HCT116 (cell line): ENCODE measurements at regions not wholly inside any gene's neighbourhood (a gene's known extent, or its start where the extent isn't known, plus 50 kb on each side); places are given as distances from the start of the nearest gene placed in this dataset.
"Not testable (repeated sequence)": the region's sequence is repeated elsewhere in the genome, so short reads cannot be mapped to it uniquely, and the experiment has no call there.

Experiments used
- ATAC-seq: fragments of 200-7000 bp; cut with Tn5 transposase; 2 replicates; pipeline ENCODE4 v1.9.1; 2020; ENCODE audit warnings: mild to moderate bottlenecking, moderate library complexity
- BruUV-seq: library from RNA; stranded (reverse); fragments of 400-500 nt; replicated peaks from 2 replicates; lab custom pipeline; 2021; lab: Mats Ljungman, UMichigan
- CTCF ChIA-PET: fragments of 300-600 bp; sonication (Branson Sonifier 250); formaldehyde crosslinking; loops from one replicate; lab custom pipeline; 2021; ENCODE audit warnings: antibody characterized with exemption; lab: Charles Lee
- POLR2A ChIA-PET: fragments of 300-600, 350-600 bp; sonication (Branson Sonifier 250); formaldehyde crosslinking; loops from one replicate; lab custom pipeline; 2021; ENCODE audit warnings: antibody characterized with exemption; lab: Charles Lee
- RAD21 ChIA-PET, 2 experiments: fragments of 300-600 bp; sonication (Branson Sonifier 250); formaldehyde crosslinking; loops; one replicate each; lab custom pipeline; 2023; ENCODE audit warnings: low total read pairs in 2 of 2; ENCODE audit not compliant: uncharacterized antibody in 2 of 2, unreplicated experiment in 2 of 2, low non-redundant PET in 1 of 2; lab: Charles Lee
- DNase-seq: peaks from one replicate; pipeline ENCODE4 v3.0.0-alpha.2; 2010; ENCODE audit warnings: low read depth, low spot score
- H2AFZ ChIP-seq: fragments of 200-600 bp; shearing (Covaris generic), sonication (generic); 2 replicates; pipeline ENCODE4 v1.6.1; 2017; ENCODE audit warnings: low read depth, mixed run types, mixed read lengths, antibody characterized with exemption, low read length; ENCODE audit not compliant: poor library complexity, severe bottlenecking
- H3K27ac ChIP-seq: 2 replicates; pipeline ENCODE4 v1.5.1; 2012; ENCODE audit warnings: low read depth, low read length
- H3K27me3 ChIP-seq: fragments of 200-600 bp; sonication (generic); 2 replicates; pipeline ENCODE4 v1.6.1; 2016; ENCODE audit warnings: mixed run types, low read length, mixed read lengths; ENCODE audit not compliant: insufficient read depth
- H3K36me3 ChIP-seq, 2 experiments: fragments of 200-500 bp in 1 of 2; fragments of 200-600 bp in 1 of 2; sonication (Bioruptor generic) in 1 of 2; sonication (generic) in 1 of 2; 2 replicates each; pipeline versions ENCODE4 v1.5.1 to v1.6.1; 2014 to 2016; ENCODE audit warnings: low read length in 2 of 2, inconsistent platforms in 1 of 2, mixed read lengths in 1 of 2, mixed run types in 1 of 2; ENCODE audit not compliant: insufficient read depth in 2 of 2, control insufficient read depth in 1 of 2
- H3K4me1 ChIP-seq, 2 experiments: fragments of 200-600 bp in 1 of 2; sonication (generic) in 1 of 2; 2 replicates each; pipeline versions ENCODE4 v1.5.1 to v1.6.1; 2012 to 2017; ENCODE audit warnings: low read length in 2 of 2, inconsistent platforms in 1 of 2, mild to moderate bottlenecking in 1 of 2, mixed read lengths in 1 of 2, mixed run types in 1 of 2, moderate library complexity in 1 of 2; ENCODE audit not compliant: insufficient read depth in 2 of 2, control insufficient read depth in 1 of 2
- H3K4me2 ChIP-seq: fragments of 200-600 bp; sonication (generic); 2 replicates; pipeline ENCODE4 v1.6.1; 2017; ENCODE audit warnings: mixed run types, low read length, mixed read lengths
- H3K4me3 ChIP-seq, 2 experiments: fragments of 200-600 bp in 1 of 2; sonication (generic) in 1 of 2; replicated peaks in 1 of 2; 2 replicates each; pipeline ENCODE4 v1.5.1; 2011 to 2016; ENCODE audit warnings: low read length in 2 of 2, control low read depth in 1 of 2, low read depth in 1 of 2, mild to moderate bottlenecking in 1 of 2, mixed read lengths in 1 of 2, mixed run types in 1 of 2
- H3K79me2 ChIP-seq: fragments of 200-600 bp; sonication (generic); 2 replicates; pipeline ENCODE4 v1.6.1; 2017; ENCODE audit warnings: mild to moderate bottlenecking, mixed run types, low read length, moderate library complexity, mixed read lengths; ENCODE audit not compliant: insufficient read depth
- H3K9ac ChIP-seq: fragments of 200-600 bp; sonication (generic); 2 replicates; pipeline ENCODE4 v1.6.1; 2016; ENCODE audit warnings: low read length, mixed read lengths
- H3K9me2 ChIP-seq: fragments of 200-600 bp; sonication (generic), shearing (Covaris generic); 2 replicates; pipeline ENCODE4 v1.6.1; 2017; ENCODE audit warnings: mixed run types, mild to moderate bottlenecking, moderate library complexity; ENCODE audit not compliant: insufficient read depth
- H3K9me3 ChIP-seq, 2 experiments: fragments of 200-500 bp in 1 of 2; fragments of 200-600 bp in 1 of 2; sonication (Bioruptor generic) in 1 of 2; sonication (generic) in 1 of 2; 2 replicates each; pipeline ENCODE4 v1.6.1; 2014 to 2017; ENCODE audit warnings: low read length in 2 of 2, mixed read lengths in 2 of 2, inconsistent platforms in 1 of 2, low read depth in 1 of 2, mild to moderate bottlenecking in 1 of 2, mixed run types in 1 of 2, moderate library complexity in 1 of 2; ENCODE audit not compliant: control insufficient read depth in 1 of 2, insufficient read depth in 1 of 2
- H4K20me1 ChIP-seq: fragments of 200-600 bp; sonication (generic), shearing (Covaris generic); 2 replicates; pipeline ENCODE4 v1.6.1; 2017; ENCODE audit warnings: mixed run types, mild to moderate bottlenecking, moderate library complexity; ENCODE audit not compliant: insufficient read depth
- intact Hi-C: fragments of 100-400 bp; cut with micrococcal nuclease; formaldehyde crosslinking; loops from 2 replicates; pipeline ENCODE4 v1.10.0; 2022

GRCh38 chr4:3929431-3929830, 163.2 kb downstream of the ADRA2C start:
- not testable (repeated sequence) for ATAC-seq, H3K9ac ChIP-seq

DNA sequence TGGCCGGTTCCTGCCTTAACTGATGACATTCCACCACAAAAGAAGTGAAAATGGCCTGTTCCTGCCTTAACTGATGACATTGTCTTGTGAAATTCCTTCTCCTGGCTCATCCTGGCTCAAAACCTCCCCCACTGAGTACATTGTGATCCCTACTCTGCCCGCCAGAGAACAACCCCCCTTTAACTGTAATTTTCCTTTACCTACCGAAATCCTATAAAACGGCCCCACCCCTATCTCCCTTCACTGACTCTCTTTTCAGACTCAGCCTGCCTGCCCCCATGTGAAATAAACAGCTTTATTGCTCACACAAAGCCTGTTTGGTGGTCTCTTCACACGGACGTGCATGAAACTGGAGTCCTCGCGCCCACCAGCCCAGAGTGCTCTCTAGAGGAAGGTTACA, 166.5 kb downstream of the ADRA2C start:
- ATAC-seq, H3K4me1 ChIP-seq, CTCF ChIA-PET, H3K9ac ChIP-seq, H3K4me3 ChIP-seq, BruUV-seq, RAD21 ChIA-PET, H2AFZ ChIP-seq, intact Hi-C loops, POLR2A ChIA-PET, H3K4me2 ChIP-seq, H3K27me3 ChIP-seq, H3K27ac ChIP-seq, H3K36me3 ChIP-seq, H3K9me2 ChIP-seq, DNase-seq, H3K9me3 ChIP-seq, H4K20me1 ChIP-seq, H3K79me2 ChIP-seq: not testable (repeated sequence)

More at GRCh38 chr4:3929431-3929830, 163.2 kb downstream of the ADRA2C start:
- H3K27me3 ChIP-seq, H3K9me2 ChIP-seq, H3K36me3 ChIP-seq, H3K4me3 ChIP-seq, intact Hi-C loops, H3K27ac ChIP-seq, H3K4me1 ChIP-seq, POLR2A ChIA-PET, H3K79me2 ChIP-seq, CTCF ChIA-PET, H2AFZ ChIP-seq, H4K20me1 ChIP-seq, H3K9me3 ChIP-seq, DNase-seq, BruUV-seq, H3K4me2 ChIP-seq: not testable (repeated sequence)
- RAD21 ChIA-PET = interaction anchor here in 1 of 2 experiments (0.6 kb wide), 1 partner anchor 52 kb away, joined by 3 read pairs; no protein-coding TSS in a partner anchor

GRCh38 chr4:3935406-3935805, 169.2 kb downstream of the ADRA2C start:
- intact Hi-C loops = not testable (repeated sequence)

More at GRCh38 chr4:3935406-3935805, 169.2 kb downstream of the ADRA2C start:
- RAD21 ChIA-PET, H3K9me2 ChIP-seq, H3K27me3 ChIP-seq, H3K4me3 ChIP-seq, H3K9ac ChIP-seq, H3K9me3 ChIP-seq, DNase-seq, H3K36me3 ChIP-seq, H3K4me2 ChIP-seq, ATAC-seq, H4K20me1 ChIP-seq, BruUV-seq, H3K79me2 ChIP-seq, H3K27ac ChIP-seq, H3K4me1 ChIP-seq, POLR2A ChIA-PET, CTCF ChIA-PET, H2AFZ ChIP-seq: not testable (repeated sequence)
